GM12878 (cell line): ENCODE measurements at regions not wholly inside any gene's neighbourhood (a gene's known extent, or its start where the extent isn't known, plus 50 kb on each side); places are given as distances from the start of the nearest gene placed in this dataset.

Source experiments
- ATAC-seq: fragments of 200-7000 bp; cut with Tn5 transposase; 3 replicates; pipeline ENCODE4 v1.9.1; 2020; ENCODE audit warnings: mild to moderate bottlenecking, moderate library complexity
- BruUV-seq: library from RNA; stranded (reverse); fragments of 400-500 nt; replicated peaks from 2 replicates; lab custom pipeline; 2021; lab: Mats Ljungman, UMichigan
- CTCF ChIA-PET: fragments of 300-600 bp; sonication (Branson Sonifier 250); formaldehyde crosslinking; extraction: SDS; loops from one replicate; lab custom pipeline; 2021; ENCODE audit warnings: inconsistent platforms; lab: Yijun Ruan, JAX
- POLR2A ChIA-PET: fragments of 350-600 bp; formaldehyde crosslinking; extraction: SDS; loops from one replicate; lab custom pipeline; 2021; ENCODE audit warnings: inconsistent platforms; lab: Charles Lee
- RAD21 ChIA-PET: fragments of 300-600 bp; sonication (Branson Sonifier 250); formaldehyde crosslinking; loops from one replicate; lab custom pipeline; 2023; ENCODE audit warnings: antibody characterized with exemption; ENCODE audit not compliant: unreplicated experiment; lab: Charles Lee
- SMC1A ChIA-PET: fragments of 300-600 bp; sonication (Branson Sonifier 250); formaldehyde crosslinking; loops from one replicate; lab custom pipeline; 2023; ENCODE audit not compliant: unreplicated experiment, uncharacterized antibody; lab: Charles Lee
- DNase-seq: peaks from one replicate; pipeline ENCODE4 v3.0.0-alpha.2; 2011; ENCODE audit warnings: low read depth, low spot score
- FAIRE-seq: peaks from 3 replicates; lab custom pipeline; 2011; peaks lifted over from hg19 to GRCh38; lab: Jason Lieb, UNC
- H2AFZ ChIP-seq: 2 replicates; pipeline ENCODE4 v1.6.0; 2011; ENCODE audit warnings: low read depth, low read length, control low read depth; ENCODE audit not compliant: control insufficient read depth
- H3K27ac ChIP-seq: 2 replicates; pipeline ENCODE4 v1.5.1; 2011; ENCODE audit warnings: control low read depth; ENCODE audit not compliant: control insufficient read depth, insufficient read depth
- H3K27me3 ChIP-seq, 2 experiments: replicated peaks in 1 of 2; 2 replicates each; pipeline versions ENCODE4 v1.6.0 to v1.6.1; 2011; ENCODE audit warnings: low read length in 1 of 2; ENCODE audit not compliant: control insufficient read depth in 2 of 2, insufficient read depth in 2 of 2
- H3K36me3 ChIP-seq, 2 experiments: 2 replicates each; pipeline ENCODE4 v1.5.1; 2011; ENCODE audit warnings: low read length in 1 of 2; ENCODE audit not compliant: control insufficient read depth in 2 of 2, insufficient read depth in 2 of 2
- H3K4me1 ChIP-seq: 2 replicates; pipeline ENCODE4 v1.6.1; 2011; ENCODE audit warnings: mild to moderate bottlenecking, low read length, moderate library complexity, mixed read lengths; ENCODE audit not compliant: control insufficient read depth, insufficient read depth
- H3K4me2 ChIP-seq: 2 replicates; pipeline ENCODE4 v1.6.0; 2011; ENCODE audit warnings: control low read depth; ENCODE audit not compliant: control insufficient read depth, insufficient read depth
- H3K4me3 ChIP-seq: fragments of 200-600 bp; sonication (generic); 2 replicates; pipeline ENCODE4 v1.5.1; 2016
- H3K79me2 ChIP-seq: 2 replicates; pipeline ENCODE4 v1.6.0; 2011; ENCODE audit warnings: low read length; ENCODE audit not compliant: control insufficient read depth, insufficient read depth
- H3K9ac ChIP-seq: 2 replicates; pipeline ENCODE4 v1.8.0; 2011; ENCODE audit warnings: low read length, control low read depth, mixed read lengths; ENCODE audit not compliant: control insufficient read depth, insufficient read depth
- H3K9me3 ChIP-seq: replicated peaks from 3 replicates; pipeline ENCODE4 v1.5.1; 2011; ENCODE audit warnings: mild to moderate bottlenecking, low read length; ENCODE audit not compliant: control insufficient read depth, insufficient read depth
- H4K20me1 ChIP-seq: 2 replicates; pipeline ENCODE4 v1.6.0; 2011; ENCODE audit not compliant: control insufficient read depth, insufficient read depth
- CEBPB ChIP-seq, 2 experiments: fragments of 150-350 bp in 1 of 2; IDR thresholded peaks; 2 replicates each; pipeline ENCODE4 v1.6.1; 2012 to 2014; ENCODE audit warnings: low read depth in 2 of 2, low read length in 2 of 2, borderline replicate concordance in 1 of 2, inconsistent platforms in 1 of 2
- MTA2 ChIP-seq: fragments of 450-650 bp; IDR thresholded peaks from 2 replicates; pipeline ENCODE4 v1.6.1; 2016; ENCODE audit warnings: low read depth, mild to moderate bottlenecking, moderate library complexity
- MTA3 ChIP-seq: IDR thresholded peaks from 2 replicates; pipeline ENCODE4 v1.6.1; 2012; ENCODE audit warnings: low read length, inconsistent platforms, borderline replicate concordance
- SPI1 ChIP-seq: IDR thresholded peaks from 2 replicates; pipeline ENCODE4 v1.6.1; 2011; ENCODE audit warnings: low read depth, mild to moderate bottlenecking, low read length, moderate library complexity, borderline replicate concordance; ENCODE audit not compliant: insufficient read depth
- SREBF1 ChIP-seq: IDR thresholded peaks from 2 replicates; pipeline ENCODE4 v1.6.1; 2012; ENCODE audit warnings: mild to moderate bottlenecking, low read length
- TARDBP ChIP-seq: IDR thresholded peaks from 2 replicates; pipeline ENCODE4 v1.6.1; 2016; ENCODE audit warnings: borderline replicate concordance
- TCF7 ChIP-seq: IDR thresholded peaks from 2 replicates; pipeline ENCODE4 v1.6.1; 2014; ENCODE audit warnings: antibody characterized with exemption, borderline replicate concordance
- ZNF207 ChIP-seq: fragments of 450-650 bp; IDR thresholded peaks from 2 replicates; pipeline ENCODE4 v1.6.1; 2014; ENCODE audit warnings: antibody characterized with exemption, mild to moderate bottlenecking, borderline replicate concordance
- WGBS: methylation state at CpG from one replicate; pipeline ENCODE4 v1.1.6; 2016; ENCODE audit warnings: low lambda C conversion rate; ENCODE audit not compliant: insufficient replicate concordance, insufficient coverage; ENCODE audit errors: missing lambda C conversion rate; 5-methylcytosine and 5-hydroxymethylcytosine counted together
- in situ Hi-C: fragments of 300-500 bp; cut with MboI; formaldehyde crosslinking; loops from 9 replicates; pipeline ENCODE4 v1.14.3; 2018; ENCODE audit warnings: mixed read lengths
- intact Hi-C: fragments of 100-400 bp; cut with micrococcal nuclease; formaldehyde crosslinking; loops from one replicate; pipeline ENCODE4 v1.14.2; 2022; ENCODE audit not compliant: unreplicated experiment
- TF ChIP-seq, protein P1 (sequence below): fragments of 450-650 bp; IDR thresholded peaks from 2 replicates; pipeline ENCODE4 v1.6.1; 2017; ENCODE audit warnings: low read depth, mild to moderate bottlenecking, moderate library complexity
- TF ChIP-seq, protein P2 (sequence below): IDR thresholded peaks from 2 replicates; pipeline ENCODE4 v1.6.1; 2011; ENCODE audit warnings: low read depth, mild to moderate bottlenecking, low read length, moderate library complexity, borderline replicate concordance; ENCODE audit errors: extremely low read depth

DNA sequence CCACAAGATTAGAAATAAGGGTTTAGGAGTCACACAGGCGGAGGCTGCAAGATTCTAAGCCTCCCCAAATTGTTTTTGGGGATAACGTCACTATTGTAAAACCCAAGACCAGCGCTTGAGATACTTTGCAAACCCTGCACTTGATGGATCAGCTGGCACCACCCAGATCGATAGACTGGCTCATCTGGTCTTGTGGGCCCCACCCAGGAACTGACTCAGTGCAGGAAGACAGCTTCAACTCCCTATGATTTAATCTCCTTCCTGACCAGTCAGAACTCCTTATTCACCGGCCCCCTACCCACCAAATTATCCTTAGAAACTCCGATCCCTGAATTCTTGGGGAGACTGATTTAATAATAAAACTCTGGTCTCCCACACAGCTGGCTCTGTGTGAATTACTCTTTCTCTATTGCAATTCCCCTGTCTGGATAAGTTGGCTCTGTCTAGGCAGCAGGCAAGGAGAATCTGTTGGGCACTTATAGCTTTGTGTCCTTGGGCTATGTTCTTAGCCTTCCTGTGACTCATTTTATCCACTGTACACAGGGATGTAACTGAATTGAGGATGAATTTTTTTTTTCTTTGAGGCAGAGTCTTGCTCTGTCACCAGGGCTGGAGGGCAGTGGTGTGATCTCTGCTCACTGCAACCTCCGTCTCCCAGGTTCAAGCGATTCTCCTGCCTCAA, 64.4 kb upstream of the CARD11 start:
- no peaks in the 10 kb centered on the region; the same call in 2 of the 3 replicates for H3K9me3 ChIP-seq
- no peaks in the 10 kb centered on the region for H3K4me1 ChIP-seq
- DNase-seq: no peak
- in situ Hi-C loops: no loop called here
- H3K36me3 ChIP-seq: no peaks in the 10 kb centered on the region
- H3K27ac ChIP-seq: no peak overlapping the region
- no peaks in the 10 kb centered on the region for H4K20me1 ChIP-seq
- CTCF ChIA-PET: no interaction called here
- TF ChIP-seq MTA2 (no peak), SPI1 (no peak)
- TF ChIP-seq, all 136 proteins: peak for 0
- ATAC-seq (no peak), FAIRE-seq (no peak)
- no peak overlapping the region for H3K4me2 ChIP-seq
- RAD21 ChIA-PET: no interaction called here
- 43% methylated on average over 8 of the region's 8 CpGs for WGBS
- H3K27me3 ChIP-seq: no peaks in the 10 kb centered on the region
- no peak overlapping the region for H3K4me3 ChIP-seq
- no TSS peak for BruUV-seq
- POLR2A ChIA-PET: no interaction called here
- intact Hi-C loops: no loop called here
- no peaks in the 10 kb centered on the region for H3K79me2 ChIP-seq
- no peak overlapping the region for H2AFZ ChIP-seq
- no peak overlapping the region for H3K9ac ChIP-seq
- SMC1A ChIA-PET: no interaction called here

DNA sequence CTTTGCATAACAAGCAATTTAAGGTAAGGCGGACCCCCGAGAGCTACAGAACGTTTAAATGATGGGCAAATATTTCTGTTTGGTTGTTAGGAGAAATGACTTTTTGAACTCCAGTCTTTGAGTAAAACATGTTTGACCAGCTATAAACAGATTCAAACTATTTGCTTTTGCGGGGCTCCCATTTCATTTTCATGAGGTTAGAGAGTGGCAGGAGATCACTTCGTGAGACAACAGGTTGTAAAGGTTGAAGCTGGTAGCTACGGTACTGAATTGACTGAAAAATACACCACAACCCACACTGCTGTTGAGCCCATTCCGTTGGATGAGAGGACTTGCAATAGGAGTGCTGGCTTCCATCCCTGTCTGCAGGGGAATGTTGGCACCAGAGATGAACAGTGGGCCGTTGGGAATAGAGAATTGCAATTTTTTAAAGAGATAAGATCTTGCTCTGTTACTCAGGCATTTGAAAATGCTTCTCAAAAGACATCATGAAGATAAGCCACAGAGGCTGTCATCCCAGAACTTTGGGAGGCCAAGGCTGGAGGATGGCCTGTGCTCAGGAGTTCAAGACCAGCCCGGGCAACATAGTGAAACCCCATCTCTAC, 65.7 kb upstream of the CARD11 start:
- ChIA-PET POLR2A (no interaction called here), SMC1A (interaction anchor here (1.2 kb wide), 1 partner anchor 17 kb away, joined by 3 read pairs; no protein-coding TSS in a partner anchor), RAD21 (no interaction called here), CTCF (no interaction called here)
- FAIRE-seq: no peak
- no peak for DNase-seq
- Histone ChIP-seq H3K79me2 (no peaks in the 10 kb centered on the region), H3K4me3 (no peak overlapping the region), H2AFZ (no peak overlapping the region), H3K4me1 (no peaks in the 10 kb centered on the region), H3K27me3 (no peaks in the 10 kb centered on the region), H3K4me2 (no peak overlapping the region), H3K9ac (no peak overlapping the region), H3K36me3 (no peaks in the 10 kb centered on the region), H4K20me1 (no peaks in the 10 kb centered on the region), H3K9me3 (no peaks in the 10 kb centered on the region; the same call in 2 of the 3 replicates), H3K27ac (no peak overlapping the region)
- TF ChIP-seq, protein P1, sequence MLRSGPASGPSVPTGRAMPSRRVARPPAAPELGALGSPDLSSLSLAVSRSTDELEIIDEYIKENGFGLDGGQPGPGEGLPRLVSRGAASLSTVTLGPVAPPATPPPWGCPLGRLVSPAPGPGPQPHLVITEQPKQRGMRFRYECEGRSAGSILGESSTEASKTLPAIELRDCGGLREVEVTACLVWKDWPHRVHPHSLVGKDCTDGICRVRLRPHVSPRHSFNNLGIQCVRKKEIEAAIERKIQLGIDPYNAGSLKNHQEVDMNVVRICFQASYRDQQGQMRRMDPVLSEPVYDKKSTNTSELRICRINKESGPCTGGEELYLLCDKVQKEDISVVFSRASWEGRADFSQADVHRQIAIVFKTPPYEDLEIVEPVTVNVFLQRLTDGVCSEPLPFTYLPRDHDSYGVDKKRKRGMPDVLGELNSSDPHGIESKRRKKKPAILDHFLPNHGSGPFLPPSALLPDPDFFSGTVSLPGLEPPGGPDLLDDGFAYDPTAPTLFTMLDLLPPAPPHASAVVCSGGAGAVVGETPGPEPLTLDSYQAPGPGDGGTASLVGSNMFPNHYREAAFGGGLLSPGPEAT: no peak
- TF ChIP-seq CEBPB (IDR thresholded peaks at IDR 0.05; ENCODE audit: borderline replicate concordance in 1 of 2, low read depth in 2 of 2, low read length in 2 of 2) (no peak), SREBF1 (no peak), MTA3 (no peak), TARDBP (no peak), ZNF207 (no peak), TCF7 (no peak)
- TF ChIP-seq, protein P2, sequence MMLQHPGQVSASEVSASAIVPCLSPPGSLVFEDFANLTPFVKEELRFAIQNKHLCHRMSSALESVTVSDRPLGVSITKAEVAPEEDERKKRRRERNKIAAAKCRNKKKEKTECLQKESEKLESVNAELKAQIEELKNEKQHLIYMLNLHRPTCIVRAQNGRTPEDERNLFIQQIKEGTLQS: no peak
- BruUV-seq: no TSS peak
- no peak for ATAC-seq
- in situ Hi-C loops: no loop called here
- intact Hi-C loops: no loop called here
- 47% methylated on average over 9 of the region's 9 CpGs for WGBS
